ENCODE measurements at regions not wholly inside any gene's neighbourhood (a gene's known extent, or its start where the extent isn't known, plus 50 kb on each side); places are given as distances from the start of the nearest gene placed in this dataset.

GRCh38 chr7:153891990-153892389 lies 160.2 kb upstream of the DPP6 start:
- Histone ChIP-seq H4K20me1 (ENCODE audit: insufficient read depth, low read length) (no peaks in the 10 kb centered on the region), H2AK5ac (ENCODE audit: low read depth, low read length) (no peak overlapping the region), H3K79me1 (ENCODE audit: low read depth in 1 of 2, low read length in 2 of 2) (no peaks in the 10 kb centered on the region), H3K4ac (ENCODE audit: low read depth, low read length) (no peak overlapping the region), H2BK15ac (ENCODE audit: low read depth, low read length) (no peak overlapping the region), H3K27ac (ENCODE audit: insufficient read depth, low read length) (no peak overlapping the region), H2AK9ac (replicated peaks; ENCODE audit: low read depth, low read length, poor library complexity) (no peak overlapping the region), H3K9ac (ENCODE audit: low read depth, low read length) (no peak overlapping the region), H2AFZ (replicated peaks; ENCODE audit: low read length, poor library complexity) (no peak overlapping the region), H4K8ac (ENCODE audit: low read depth in 2 of 2, low read length in 2 of 2) (no peak overlapping the region), H4K5ac (ENCODE audit: low read depth, low read length) (no peak overlapping the region), H3K27me3 (ENCODE audit: control insufficient read depth, insufficient read depth, low read length) (no peaks in the 10 kb centered on the region), H4K91ac (ENCODE audit: insufficient read depth, low read depth, low read length) (no peak overlapping the region), H2BK120ac (ENCODE audit: low read depth, low read length) (no peak overlapping the region), H3K4me2 (ENCODE audit: low read depth, low read length) (no peak overlapping the region), H3K36me3 (ENCODE audit: control insufficient read depth, insufficient read depth, low read length) (no peaks in the 10 kb centered on the region), H3K9me3 (ENCODE audit: control insufficient read depth, insufficient read depth, low read length) (peaks cover 14% of the 10 kb centered on the region), H3K4me3 (ENCODE audit: insufficient read depth, low read depth, low read length) (no peak overlapping the region), H3K18ac (ENCODE audit: low read depth, low read length) (no peak overlapping the region), H3K9me1 (ENCODE audit: insufficient read depth, low read length) (no peaks in the 10 kb centered on the region), H3K4me1 (ENCODE audit: control insufficient read depth, insufficient read depth, low read length) (no peaks in the 10 kb centered on the region), H3K56ac (ENCODE audit: extremely low read depth, insufficient read depth, low read length) (no peak overlapping the region), H2BK20ac (ENCODE audit: low read depth, low read length) (no peak overlapping the region), H3K14ac (replicated peaks; ENCODE audit: low read depth, low read length) (no peak overlapping the region), H2BK5ac (ENCODE audit: low read depth, low read length, poor library complexity, severe bottlenecking) (no peak overlapping the region), H3K23ac (ENCODE audit: low read depth, low read length) (no peak overlapping the region)
- DNase-seq (no peak), ATAC-seq (ENCODE audit: low read depth) (no peak)
- dilution Hi-C loops (cut with HindIII; ENCODE audit: low sequenced_read_pairs, unreplicated experiment) = no loop called here
- intact Hi-C loops (cut with micrococcal nuclease) = no loop called here
- CTCF ChIA-PET = no interaction called here
- BruUV-seq (replicated peaks) = no TSS peak
- no peak for TF ChIP-seq MAFK (IDR thresholded peaks at IDR 0.05; ENCODE audit: low read depth, low read length)
- TF ChIP-seq NFE2L2 (IDR thresholded peaks at IDR 0.05; ENCODE audit: low read depth, low read length) = no peak
- TF ChIP-seq, protein P1, sequence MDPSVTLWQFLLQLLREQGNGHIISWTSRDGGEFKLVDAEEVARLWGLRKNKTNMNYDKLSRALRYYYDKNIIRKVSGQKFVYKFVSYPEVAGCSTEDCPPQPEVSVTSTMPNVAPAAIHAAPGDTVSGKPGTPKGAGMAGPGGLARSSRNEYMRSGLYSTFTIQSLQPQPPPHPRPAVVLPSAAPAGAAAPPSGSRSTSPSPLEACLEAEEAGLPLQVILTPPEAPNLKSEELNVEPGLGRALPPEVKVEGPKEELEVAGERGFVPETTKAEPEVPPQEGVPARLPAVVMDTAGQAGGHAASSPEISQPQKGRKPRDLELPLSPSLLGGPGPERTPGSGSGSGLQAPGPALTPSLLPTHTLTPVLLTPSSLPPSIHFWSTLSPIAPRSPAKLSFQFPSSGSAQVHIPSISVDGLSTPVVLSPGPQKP (IDR thresholded peaks at IDR 0.05; ENCODE audit: borderline replicate concordance, low read depth, low read length) = no peak
- TF ChIP-seq CHD1 (IDR thresholded peaks at IDR 0.05; ENCODE audit: low read depth, low read length) = no peak
- no peak for TF ChIP-seq MAZ (IDR thresholded peaks at IDR 0.05; ENCODE audit: borderline replicate concordance, low read depth, low read length)
- TF ChIP-seq, protein P2, sequence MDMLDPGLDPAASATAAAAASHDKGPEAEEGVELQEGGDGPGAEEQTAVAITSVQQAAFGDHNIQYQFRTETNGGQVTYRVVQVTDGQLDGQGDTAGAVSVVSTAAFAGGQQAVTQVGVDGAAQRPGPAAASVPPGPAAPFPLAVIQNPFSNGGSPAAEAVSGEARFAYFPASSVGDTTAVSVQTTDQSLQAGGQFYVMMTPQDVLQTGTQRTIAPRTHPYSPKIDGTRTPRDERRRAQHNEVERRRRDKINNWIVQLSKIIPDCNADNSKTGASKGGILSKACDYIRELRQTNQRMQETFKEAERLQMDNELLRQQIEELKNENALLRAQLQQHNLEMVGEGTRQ (IDR thresholded peaks at IDR 0.05; ENCODE audit: low read depth, low read length) = no peak
- no peak for TF ChIP-seq RFX5 (IDR thresholded peaks at IDR 0.05; ENCODE audit: low read depth, low read length)
- TF ChIP-seq FOS (IDR thresholded peaks at IDR 0.05; ENCODE audit: low read depth, low read length) = no peak
- no peak for TF ChIP-seq SMC3 (IDR thresholded peaks at IDR 0.05; ENCODE audit: low read depth, low read length)
- WGBS, 2 experiments (ENCODE audit: extremely low coverage in 2 of 2, insufficient read length in 1 of 2) = 70% methylated on average over 2 of the region's 6 CpGs; no CpG with 5 or more reads in 1 of the 2 experiments
- in situ Hi-C loops (cut with MboI; ENCODE audit: low sequenced_read_pairs) = no loop called here
- POLR2A ChIA-PET (ENCODE audit: unreplicated experiment) = no interaction called here
